HG02678 (cell line): ENCODE measurements at regions not wholly inside any gene's neighbourhood (a gene's known extent, or its start where the extent isn't known, plus 50 kb on each side); places are given as distances from the start of the nearest gene placed in this dataset.
A peak's percentile ranks its signal among the peaks of the same experiment; 100 is the strongest.
"Not testable (repeated sequence)": the region's sequence is repeated elsewhere in the genome, so short reads cannot be mapped to it uniquely, and the experiment has no call there.

Experiments used
- ATAC-seq: cut with Tn5 transposase; IDR thresholded peaks from one replicate; pipeline ENCODE4 v1.9.1; 2021; ENCODE audit warnings: mild to moderate bottlenecking, moderate library complexity; ENCODE audit not compliant: unreplicated experiment

GRCh38 chr4:171022824-171023230 lies 790.4 kb upstream of the GALNTL6 start:
- ATAC-seq = no peak

- no peak for ATAC-seq
Measured at GRCh38 chr4:171017593-171017992, 795.6 kb upstream of the GALNTL6 start.

- ATAC-seq = no peak
Measured at GRCh38 chr4:171016145-171016544, 797.1 kb upstream of the GALNTL6 start.

GRCh38 chr4:171015441-171015840 lies 797.8 kb upstream of the GALNTL6 start:
- ATAC-seq = no peak

- ATAC-seq = no peak
Measured at GRCh38 chr4:171007618-171008390, 805.4 kb upstream of the GALNTL6 start.

GRCh38 chr4:171002246-171002645 lies 811.0 kb upstream of the GALNTL6 start:
- no peak for ATAC-seq

GRCh38 chr4:170990989-170991589 lies 822.1 kb upstream of the GALNTL6 start:
- ATAC-seq = peak; percentile 80

GRCh38 chr4:170988446-170988845 lies 824.8 kb upstream of the GALNTL6 start:
- ATAC-seq = no peak

GRCh38 chr4:170979736-170980135 lies 833.5 kb upstream of the GALNTL6 start:
- ATAC-seq = no peak

GRCh38 chr4:170978990-170979389 lies 834.2 kb upstream of the GALNTL6 start:
- ATAC-seq = no peak

GRCh38 chr4:170949084-170949483 lies 859.3 kb upstream of the AADAT start:
- ATAC-seq = no peak

GRCh38 chr4:170940043-170940724 lies 850.4 kb upstream of the AADAT start:
- no peak for ATAC-seq

- no peak for ATAC-seq
Measured at GRCh38 chr4:170938588-170938987, 848.8 kb upstream of the AADAT start.

GRCh38 chr4:170931321-170931720 lies 841.6 kb upstream of the AADAT start:
- ATAC-seq = no peak

GRCh38 chr4:170888660-170889059 lies 798.9 kb upstream of the AADAT start:
- ATAC-seq = no peak

GRCh38 chr4:170887396-170887795 lies 797.6 kb upstream of the AADAT start:
- ATAC-seq = no peak

- ATAC-seq = no peak
Measured at GRCh38 chr4:170884969-170885570, 795.3 kb upstream of the AADAT start.

- not testable (repeated sequence) for ATAC-seq
Measured at GRCh38 chr4:170881646-170882045, 791.9 kb upstream of the AADAT start.

- ATAC-seq = no peak
Measured at GRCh38 chr4:170875868-170876267, 786.1 kb upstream of the AADAT start.

GRCh38 chr4:170872794-170873193 lies 783.0 kb upstream of the AADAT start:
- ATAC-seq = no peak

- no peak for ATAC-seq
Measured at GRCh38 chr4:170868170-170868569, 778.4 kb upstream of the AADAT start.

GRCh38 chr4:170854097-170854496 lies 764.3 kb upstream of the AADAT start:
- no peak for ATAC-seq
